GM18907 (cell line): ENCODE measurements at regions not wholly inside any gene's neighbourhood (a gene's known extent, or its start where the extent isn't known, plus 50 kb on each side); places are given as distances from the start of the nearest gene placed in this dataset.

ENCODE experiments used
- ATAC-seq: cut with Tn5 transposase; IDR thresholded peaks from one replicate; pipeline ENCODE4 v1.9.1; 2021; ENCODE audit warnings: mild to moderate bottlenecking, moderate library complexity; ENCODE audit not compliant: unreplicated experiment

GRCh38 chr11:116454020-116454645 is 318.7 kb downstream of the BUD13 start:
- ATAC-seq = no peak

DNA sequence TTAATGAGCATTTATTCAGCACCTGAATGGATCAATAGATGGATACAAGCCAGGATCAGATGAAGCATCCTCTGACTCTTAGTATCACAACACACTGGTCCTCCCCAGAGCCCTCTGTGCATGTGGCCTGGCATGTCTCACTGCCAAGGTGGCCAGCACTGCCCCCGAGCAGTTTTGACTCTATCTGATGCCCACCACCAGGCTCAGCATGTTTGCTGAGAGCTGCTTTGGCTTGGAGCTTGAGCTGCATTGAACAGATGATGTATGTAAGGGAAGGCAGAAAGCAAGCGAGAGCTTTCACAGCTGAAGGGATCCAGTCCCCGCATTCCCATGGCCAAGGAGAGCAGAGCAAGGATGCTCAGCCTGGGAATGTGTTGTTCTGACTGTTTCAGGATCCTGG is 320.3 kb downstream of the BUD13 start:
- no peak for ATAC-seq

DNA sequence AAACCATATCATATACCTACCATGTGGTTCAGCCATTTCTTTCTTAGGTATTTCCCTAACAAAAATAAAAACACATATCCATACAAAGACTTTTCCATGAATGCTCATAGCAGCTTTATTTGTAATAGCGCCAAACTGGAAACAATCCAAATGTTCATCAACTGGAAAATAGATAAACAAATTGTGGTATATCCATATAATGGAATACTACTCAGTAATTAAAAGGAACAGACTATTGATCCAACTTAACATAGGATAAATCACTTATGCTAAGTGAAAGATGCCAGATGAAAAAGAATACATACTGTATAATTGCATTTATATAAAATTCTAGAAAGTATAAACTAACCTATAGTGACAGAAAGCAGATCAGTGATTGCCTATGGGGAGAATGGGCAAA is 323.3 kb downstream of the BUD13 start:
- ATAC-seq = no peak

DNA sequence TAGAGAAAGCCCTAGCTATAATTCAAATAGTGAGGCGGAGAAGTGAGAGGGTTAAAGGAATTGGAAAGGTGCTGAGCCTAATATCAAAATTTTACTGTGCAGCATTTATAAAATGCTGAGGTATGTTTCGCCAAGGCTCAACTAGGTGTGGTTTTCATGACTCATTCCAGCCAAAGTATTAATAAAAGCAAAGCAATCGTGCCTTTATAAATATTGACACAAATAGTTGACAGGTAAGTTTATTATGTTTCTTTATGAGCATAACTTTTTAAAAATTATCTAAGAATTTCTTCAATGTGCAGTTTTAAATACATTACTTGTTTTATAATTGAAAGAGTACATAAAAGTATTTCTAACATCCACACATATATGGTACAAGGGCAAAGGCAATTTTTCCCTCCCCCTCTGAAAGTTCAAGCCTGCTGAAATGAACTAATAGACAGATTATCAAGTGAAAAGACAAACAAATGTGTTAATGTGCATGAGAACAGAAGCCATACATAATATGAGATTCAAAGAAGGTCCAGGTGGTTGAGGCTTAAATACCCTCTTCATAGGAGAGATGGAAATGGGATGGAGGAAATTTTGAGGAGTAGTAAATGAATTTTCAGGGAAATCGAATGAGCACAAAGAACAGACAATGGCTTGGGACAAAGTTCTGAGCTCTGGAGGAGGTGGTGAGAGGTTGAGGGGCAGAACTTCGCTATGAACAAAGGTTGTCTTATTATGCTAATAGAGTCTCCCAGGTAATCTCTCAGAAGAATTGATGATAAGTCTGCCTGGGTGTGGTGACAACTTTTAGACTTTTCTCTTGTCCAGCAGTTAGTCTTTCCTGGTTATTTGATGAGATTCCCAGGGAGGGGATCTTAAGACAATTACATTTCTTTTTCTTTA is 326.5 kb downstream of the BUD13 start:
- ATAC-seq = no peak

DNA sequence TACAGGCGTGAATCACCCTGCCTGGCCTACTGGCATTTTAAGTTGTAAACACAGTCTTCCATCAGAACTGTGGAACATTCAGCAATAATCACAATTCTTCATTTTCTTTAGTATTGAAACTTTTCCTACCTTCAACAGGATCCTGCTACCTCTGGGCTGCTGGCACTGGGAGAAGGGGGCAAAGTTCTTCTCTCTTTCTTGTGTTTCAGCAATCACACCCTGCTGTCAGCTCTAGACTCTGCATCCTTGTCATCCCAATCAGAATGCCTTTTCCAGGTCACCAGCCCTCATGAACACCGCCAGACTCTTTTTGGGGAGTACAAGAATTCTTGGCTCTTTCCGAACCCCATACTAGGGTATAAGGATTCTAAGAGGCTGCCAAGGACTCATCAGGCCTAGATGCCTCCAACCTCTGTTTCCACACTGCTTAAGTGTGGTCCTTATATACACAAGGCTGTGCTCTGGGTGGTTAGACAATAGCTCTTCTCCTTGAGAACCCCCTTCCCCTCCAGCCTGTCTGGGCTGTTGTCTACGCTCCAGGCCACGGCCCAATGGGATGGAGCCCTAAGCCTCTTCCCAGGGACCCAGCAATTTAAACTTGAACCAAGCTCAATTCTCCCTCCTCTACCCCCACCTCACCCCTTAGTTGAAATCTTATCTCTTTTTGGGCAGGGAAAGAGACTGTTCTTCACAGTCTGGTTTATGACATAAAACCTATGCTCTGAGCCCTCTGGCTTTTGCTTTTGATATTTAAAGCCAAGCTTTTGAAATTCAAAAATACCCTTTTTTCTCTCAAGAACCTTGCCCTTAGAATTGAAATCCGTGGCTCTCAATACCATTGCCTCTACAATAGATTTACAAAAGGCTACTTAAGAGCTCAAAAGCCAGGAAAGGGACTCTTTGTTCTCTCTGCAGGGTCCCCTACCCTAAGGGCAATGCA is 327.4 kb downstream of the BUD13 start:
- no peak for ATAC-seq

DNA sequence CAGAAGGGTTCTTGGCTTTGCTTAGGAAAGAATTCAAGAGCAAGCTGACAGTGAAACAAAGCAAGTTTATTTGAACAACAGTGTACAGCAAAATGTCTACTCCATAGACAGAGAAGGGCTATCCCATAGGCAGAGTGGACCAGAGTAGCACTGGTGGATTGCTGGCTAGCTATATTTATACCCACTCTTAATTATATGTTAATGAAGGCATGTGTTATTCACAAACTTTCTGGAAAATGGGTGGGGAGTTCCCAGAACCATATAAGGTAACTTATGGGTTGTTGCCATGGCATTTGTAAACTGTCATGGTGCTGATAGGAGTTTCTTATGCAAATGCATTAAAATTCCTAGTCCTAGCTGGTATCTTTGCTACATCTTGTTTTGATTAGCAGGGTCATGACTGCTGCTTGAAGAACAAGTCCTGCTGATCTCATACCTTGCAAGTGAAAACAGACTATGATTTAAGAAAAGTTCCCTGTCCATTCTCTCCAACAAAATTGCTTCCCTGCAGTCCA is 330.5 kb downstream of the BUD13 start:
- no peak for ATAC-seq

GRCh38 chr11:116439361-116439677 is 333.5 kb downstream of the BUD13 start:
- ATAC-seq = no peak

DNA sequence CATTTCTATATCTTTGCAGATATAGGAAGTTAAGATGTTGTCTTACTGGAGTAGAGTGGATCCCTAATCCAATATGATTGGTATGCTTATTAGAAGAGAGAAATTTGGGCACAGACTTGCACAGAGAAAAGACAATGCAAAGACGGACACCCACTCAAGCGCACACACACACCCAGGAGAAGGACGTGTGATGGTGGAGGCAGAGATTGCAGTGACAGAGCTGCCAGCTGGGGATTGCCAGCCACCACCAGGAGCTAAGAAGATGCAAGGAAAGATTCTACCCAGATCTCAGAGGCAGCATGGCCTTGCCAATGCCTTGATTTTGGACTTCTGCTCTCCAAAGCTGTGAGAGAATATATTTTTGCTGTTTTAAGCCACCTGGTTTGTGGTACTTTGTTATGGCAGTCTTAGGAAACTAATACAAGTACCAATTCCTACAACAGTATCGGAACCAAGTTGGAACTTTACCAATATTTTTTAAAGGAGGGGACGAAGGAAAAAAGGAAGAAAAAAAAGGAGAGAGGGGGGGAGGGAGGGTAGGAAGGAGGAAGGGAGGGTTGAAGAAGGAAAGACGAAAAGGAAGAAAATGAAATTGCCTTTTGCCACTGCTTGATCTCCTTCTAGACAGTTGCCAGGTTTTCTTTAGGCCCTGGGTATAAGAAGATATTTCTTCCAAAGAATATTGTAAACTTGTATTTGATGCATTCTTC is 334.0 kb downstream of the BUD13 start:
- no peak for ATAC-seq

GRCh38 chr11:116434986-116435385 is 337.8 kb downstream of the BUD13 start:
- ATAC-seq = no peak

DNA sequence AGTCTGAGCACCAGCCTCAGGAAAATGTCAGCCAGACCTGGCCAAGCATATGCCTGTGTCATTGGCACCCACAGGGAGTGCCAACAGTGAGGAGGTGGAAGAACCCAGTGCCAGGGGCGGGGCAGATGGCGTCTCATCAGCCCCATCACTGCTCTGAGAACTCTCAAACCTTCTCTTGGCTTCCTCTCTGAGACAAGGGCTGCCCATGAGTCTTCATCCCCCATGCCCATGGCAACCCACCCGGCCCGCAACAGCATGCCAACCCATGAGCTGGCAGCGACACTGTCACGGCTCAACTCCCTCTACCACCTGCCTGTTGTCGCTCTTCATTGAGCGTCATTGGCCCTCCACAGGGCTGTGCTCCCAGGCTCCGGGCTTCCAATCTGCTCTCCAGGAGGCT is 340.5 kb downstream of the BUD13 start:
- ATAC-seq = no peak

GRCh38 chr11:116431842-116432241 is 340.9 kb downstream of the BUD13 start:
- ATAC-seq = no peak

DNA sequence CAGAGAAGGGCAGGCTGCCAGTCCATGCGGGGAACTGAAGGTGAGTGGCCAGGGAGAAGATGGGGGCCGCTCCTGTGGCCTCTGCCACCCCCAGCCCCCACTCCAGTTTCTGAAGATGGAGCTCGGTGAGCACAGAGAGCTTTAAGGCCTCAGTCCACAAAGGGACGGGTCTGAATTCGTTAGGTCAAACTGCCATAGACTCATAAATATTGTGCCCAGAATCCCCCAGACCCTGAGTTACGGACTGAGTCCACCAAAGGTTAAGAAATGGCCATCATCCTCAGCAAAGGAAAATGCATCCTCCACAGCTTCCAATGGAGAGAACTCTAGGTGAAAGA is 344.2 kb downstream of the BUD13 start:
- ATAC-seq = no peak

GRCh38 chr11:116427903-116428637 is 344.7 kb downstream of the BUD13 start:
- no peak for ATAC-seq

DNA sequence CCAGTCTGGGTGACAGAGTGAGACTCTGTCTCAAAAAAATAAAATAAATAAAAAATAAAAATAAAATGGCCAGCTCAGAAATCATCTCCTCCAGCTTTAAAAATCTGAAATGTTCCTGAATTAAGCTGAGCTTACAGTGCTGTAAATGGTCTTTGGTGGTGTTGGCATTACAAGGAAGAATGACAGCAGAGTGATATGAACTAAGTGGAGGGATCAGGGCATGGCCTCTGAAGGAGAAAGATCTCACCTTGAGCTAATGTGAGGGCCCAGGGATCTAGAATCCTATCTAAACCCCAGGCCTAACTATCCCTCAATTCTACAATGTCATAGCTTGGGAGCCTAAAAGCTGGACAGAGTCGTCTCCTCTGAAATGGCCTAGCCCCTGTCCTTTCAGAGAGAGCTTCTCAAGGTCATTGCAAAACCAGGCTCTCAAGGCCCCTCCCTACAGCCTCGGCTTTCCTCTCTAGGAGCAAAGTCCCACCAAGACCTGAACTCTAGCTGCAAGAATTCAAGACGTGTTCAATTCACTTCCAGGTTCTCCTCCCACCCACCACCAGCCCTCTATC is 345.4 kb downstream of the BUD13 start:
- ATAC-seq = no peak

DNA sequence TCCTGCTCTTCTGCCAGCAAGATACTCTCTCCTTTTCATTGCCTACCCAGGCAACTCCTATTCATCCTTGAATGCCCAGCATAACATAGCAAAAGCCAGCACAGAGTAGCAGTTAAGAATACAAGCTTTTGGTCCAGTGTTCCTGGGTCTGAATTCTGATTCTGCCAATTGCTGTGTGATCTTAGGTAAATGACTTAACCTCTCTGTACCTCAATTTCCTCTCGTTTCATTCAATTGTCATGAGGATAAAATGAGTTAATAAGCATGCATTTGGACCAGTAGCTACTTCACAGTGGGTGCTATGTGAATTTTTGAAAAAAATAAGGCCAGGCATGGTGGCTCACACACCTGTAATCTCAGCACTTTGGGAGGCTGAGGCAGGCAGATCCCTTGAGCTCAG is 346.0 kb downstream of the BUD13 start:
- ATAC-seq = no peak

DNA sequence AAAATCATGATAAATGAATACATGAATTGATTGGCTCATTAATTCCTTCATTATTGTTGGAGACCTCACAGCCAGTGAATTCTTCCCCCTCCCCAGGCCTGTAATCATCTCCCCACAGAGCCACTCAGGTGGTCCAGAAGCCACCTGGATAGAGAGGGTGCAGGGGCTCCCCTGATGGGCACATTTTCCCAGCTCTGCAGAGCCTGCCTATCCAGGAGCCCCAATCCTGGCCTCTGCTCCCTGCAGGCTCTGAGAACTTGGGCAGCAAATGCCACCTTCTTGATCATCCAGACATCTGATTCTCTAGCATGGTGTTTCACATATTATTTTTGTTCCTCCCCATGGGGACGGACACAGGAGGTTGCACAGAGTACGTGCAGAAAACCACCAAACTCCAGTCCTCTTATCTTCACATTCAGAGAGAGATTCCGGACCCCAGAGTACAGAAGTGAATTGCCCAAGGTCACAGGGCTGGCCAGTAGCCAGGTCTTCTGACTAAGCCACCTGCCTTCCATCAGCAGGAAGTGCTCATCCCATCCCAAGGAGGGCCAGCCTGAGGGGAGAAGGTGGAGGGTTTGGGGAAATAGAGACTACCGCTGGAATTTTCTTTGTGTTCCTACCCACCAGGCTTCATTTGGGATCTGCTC is 348.0 kb downstream of the BUD13 start:
- ATAC-seq = no peak

DNA sequence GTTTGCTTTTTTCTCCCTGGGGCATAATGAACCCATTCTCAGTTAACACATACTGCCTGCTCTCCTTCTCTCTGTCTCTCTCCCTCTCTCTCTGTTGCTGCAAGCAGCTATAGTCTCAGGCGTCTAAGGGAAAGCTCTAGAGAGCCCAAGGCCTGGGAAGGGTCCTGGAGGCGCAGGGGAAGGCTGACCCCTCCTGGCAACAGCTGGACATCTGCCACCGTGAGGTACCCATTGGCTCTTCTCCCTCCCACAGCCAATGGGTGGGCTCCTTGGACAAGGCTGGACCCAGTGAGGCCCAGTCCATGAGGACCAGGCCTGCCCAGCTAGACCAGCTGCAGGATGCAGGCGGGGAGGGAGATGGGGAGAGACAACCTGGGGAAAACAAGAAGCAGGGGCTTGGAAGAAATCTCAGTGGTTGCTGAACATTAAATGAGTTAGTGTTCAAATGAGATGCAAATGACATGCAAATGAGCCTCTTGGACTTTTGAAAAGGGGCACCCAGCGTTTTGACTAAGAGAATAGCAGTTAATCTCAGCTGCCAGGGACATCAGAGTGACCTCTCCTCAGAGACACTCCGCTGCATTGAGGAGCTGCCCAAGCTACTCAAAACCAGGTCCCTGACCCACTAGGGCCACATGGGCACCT is 349.7 kb downstream of the BUD13 start:
- ATAC-seq = no peak

GRCh38 chr11:116422556-116422955 is 350.2 kb downstream of the BUD13 start:
- no peak for ATAC-seq
